Cardiac septum (tissue), 1 donor: ENCODE measurements at regions not wholly inside any gene's neighbourhood (a gene's known extent, or its start where the extent isn't known, plus 50 kb on each side); places are given as distances from the start of the nearest gene placed in this dataset.

Source experiments
- DNase-seq: peaks from one replicate; pipeline ENCODE4 v3.0.0-alpha.2; 2020; ENCODE audit warnings: low spot score
- intact Hi-C: fragments of 100-400 bp; cut with DNase I; formaldehyde crosslinking; loops from one replicate; pipeline ENCODE4 v1.14.0; 2022
- donor health status: DM: no; HTN: no; CAD: no.

DNA sequence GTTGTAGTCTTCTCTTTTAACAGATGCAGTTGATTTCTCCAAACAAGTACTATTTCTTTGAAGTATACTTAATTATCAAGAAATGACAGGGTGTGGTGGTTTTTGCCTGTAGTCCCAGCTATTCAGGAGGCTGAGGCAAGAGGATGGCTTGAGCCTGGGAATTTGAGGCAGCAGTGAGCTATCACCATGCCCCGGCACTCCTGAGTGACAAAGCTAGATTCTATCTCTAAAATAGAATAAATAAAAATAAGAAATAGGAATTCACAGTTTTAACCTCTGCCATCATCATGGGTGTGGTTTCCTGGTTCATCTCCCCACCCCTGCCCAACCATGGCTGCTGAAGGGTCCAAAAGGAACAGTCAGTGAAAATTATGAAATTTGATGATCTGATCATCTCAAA, 290.2 kb upstream of the FLRT2 start:
- intact Hi-C loops: no loop called here
- no peak for DNase-seq

DNA sequence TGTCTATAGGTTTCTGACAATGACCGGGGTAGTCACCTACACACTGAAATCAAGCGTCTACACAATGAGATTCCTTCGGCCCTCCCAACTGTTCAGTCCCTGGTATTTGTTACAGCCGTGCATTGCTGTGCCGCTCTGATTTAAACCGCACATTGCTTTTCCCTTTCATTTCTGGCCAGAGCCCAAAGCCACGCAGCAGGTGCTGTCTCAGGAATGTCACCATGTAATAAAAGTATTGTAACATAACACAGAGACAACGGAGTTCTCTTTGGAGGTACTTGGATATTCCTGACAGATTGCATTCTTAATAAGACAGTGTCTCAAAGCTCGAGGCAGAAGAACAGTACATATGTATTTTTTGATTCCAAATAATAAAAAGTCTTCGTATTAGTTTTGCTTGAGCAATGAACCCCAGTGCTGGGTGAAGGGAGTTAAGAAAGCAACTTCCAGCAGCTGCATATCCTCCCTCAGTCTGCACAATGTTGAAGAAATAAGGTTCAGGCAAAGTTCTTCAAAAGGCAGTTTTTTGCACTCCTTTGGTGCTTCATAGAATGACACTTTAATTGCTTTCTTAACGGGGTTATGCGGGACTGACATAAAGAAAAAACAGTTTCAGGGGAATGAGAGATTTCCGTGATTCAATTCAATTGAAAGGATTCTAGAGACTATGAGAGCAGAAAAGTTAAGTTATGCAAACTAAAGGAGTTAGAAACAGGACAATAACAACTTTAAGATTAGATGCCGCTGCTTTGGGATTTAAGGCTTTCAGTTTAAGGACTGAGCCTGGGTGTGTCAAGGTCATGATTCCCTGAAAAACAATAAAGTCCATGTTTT, 288.7 kb upstream of the FLRT2 start:
- DNase-seq: no peak
- intact Hi-C loops: no loop called here

DNA sequence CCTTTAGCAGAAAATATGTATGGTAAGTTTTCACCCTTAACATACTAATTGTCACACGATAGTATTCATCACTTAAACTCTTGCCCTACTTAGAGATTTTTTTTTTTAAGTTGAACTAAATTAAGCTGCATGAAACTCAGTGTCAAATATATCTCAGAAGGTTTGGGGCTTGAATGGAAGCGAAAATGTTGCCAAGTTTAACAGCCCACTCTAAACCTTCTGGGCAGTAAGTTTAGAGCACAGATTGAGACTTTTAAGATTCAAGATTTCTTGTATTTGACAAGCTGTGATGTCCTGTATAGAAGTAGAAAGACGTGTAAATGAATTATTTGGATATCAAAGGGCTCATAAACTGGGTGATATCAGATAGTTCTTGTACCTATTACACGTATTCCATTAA, 287.3 kb upstream of the FLRT2 start:
- intact Hi-C loops: no loop called here
- no peak for DNase-seq

DNA sequence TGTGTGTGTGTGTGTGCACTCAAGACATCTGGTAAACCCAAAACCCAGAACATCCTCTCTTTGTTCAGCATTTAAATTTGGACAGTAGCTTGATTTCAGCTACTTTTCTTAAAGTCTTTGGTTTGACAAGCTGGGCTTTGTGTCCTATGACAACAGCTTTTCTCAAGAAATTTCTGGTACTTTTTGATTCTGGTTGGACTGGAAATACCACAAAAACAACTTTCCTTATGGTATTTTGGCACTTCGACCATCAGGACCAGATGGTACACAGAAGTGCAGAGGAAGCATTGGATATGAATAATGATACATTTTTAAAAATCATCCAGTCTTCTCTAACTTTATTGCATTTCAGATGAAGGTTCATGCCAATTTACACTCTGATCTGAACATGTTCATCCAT, 286.6 kb upstream of the FLRT2 start:
- intact Hi-C loops: no loop called here

DNA sequence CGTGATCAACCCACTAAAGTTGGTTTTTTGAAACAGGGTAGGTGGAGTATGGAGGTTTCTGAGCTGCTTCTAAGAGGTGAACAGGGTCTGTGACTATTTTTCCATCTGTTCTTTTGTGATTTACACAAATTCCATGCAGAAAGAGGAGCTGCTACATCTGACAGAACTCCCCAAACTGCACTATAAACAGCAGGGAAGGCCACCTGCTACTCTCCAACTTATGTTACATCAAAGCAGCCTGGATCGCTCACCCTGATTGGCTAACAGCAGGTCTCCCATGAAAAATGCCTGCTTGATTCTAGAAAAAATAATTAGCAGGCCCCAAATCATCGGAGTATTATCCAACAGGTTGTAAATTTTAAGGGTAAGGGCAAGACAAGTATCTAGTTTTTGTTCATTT, 282.9 kb upstream of the FLRT2 start:
- intact Hi-C loops: no loop called here
- DNase-seq: no peak

More for the DNA sequence above, 286.6 kb upstream of the FLRT2 start:
- no peak for DNase-seq

DNA sequence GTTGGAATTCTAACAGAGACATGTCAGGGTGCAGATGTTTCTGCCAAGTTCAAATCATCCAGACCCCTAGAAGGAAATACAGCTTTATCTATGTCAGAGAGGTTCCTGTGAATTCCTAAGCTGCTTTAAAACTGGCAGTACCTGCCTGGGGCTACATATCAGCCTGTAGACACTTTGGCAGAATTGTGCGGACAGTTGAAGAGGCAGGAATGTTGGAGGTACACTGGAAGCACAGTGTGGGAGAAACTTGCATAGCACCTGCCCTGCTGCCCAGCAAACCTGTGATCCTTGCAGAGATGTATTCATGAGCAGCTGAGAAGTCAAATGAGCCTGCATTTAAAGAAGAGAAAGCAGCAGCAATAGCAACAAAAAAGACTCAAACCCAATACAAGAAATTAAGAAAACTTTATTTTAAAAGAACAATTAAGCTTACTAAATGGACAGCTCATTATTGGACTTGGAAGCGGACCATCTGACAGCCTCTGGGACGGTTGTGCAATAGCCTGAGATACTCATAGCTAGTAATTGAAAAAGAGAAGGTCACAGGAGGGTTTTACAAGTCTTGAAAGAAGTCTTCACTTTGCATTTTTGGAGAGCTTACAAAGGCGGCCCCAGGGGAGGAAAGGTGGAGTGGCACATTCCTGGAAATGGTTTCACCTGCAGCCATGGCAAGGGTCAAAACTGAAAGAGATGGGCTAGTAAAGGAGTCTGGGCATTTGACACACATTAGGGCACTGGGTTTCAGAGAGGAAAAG, 280.9 kb upstream of the FLRT2 start:
- DNase-seq: no peak

DNA sequence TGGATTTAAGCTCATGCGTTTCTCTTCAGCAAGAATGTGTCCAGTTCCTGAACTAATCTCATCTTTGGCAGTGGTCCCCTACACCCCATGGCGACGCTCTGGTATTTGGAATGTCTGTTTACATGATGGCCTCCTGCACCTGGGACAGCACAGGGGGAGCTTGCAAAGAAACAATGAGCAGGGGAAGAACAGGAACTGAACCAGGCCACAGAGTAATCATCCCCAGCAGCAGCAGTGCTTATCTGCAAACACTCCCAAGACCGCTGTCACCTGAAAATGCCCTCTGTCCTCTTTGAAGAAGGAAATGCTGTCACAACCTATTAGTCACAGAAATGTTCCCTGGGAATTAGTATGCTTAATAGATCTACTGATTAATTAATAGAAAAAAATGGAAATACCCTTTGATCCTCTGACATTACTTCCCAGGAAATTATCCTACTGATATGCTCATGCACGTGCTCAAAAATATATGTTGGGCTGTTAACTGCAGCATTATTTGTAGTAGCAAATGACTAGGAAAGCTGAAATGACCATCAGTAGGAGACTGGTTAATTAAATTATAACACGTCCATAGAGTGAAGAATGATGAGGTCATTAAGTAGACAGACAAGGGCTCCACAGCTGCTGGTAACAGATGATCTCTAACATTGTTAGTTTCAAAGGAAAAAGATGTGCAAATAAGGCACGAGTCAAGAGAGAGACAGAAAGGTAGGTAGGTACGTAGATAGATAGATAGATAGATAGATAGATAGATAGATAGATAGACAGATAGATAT, 279.3 kb upstream of the FLRT2 start:
- DNase-seq: no peak
- intact Hi-C loops: no loop called here

More for the DNA sequence above, 280.9 kb upstream of the FLRT2 start:
- intact Hi-C loops: no loop called here

DNA sequence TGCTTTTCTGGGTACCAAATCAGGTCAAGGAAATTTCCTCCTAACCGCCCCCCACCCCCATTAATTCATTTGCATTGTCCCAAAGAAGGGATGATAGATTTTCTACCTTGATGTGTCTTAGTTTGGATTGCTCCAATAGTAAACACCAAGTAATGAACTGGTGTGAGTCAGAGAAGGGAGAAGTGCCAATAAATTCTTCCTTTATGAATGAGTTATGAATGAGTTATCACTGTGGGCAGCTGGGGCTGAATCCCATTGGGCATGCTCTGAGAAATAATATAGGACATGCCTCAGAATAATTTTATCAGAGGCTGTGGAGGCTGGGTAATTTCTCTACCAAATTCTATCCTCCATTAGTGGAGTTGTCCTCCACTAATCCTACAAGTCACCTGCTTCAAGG, 277.9 kb upstream of the FLRT2 start:
- intact Hi-C loops: no loop called here
- DNase-seq: no peak

DNA sequence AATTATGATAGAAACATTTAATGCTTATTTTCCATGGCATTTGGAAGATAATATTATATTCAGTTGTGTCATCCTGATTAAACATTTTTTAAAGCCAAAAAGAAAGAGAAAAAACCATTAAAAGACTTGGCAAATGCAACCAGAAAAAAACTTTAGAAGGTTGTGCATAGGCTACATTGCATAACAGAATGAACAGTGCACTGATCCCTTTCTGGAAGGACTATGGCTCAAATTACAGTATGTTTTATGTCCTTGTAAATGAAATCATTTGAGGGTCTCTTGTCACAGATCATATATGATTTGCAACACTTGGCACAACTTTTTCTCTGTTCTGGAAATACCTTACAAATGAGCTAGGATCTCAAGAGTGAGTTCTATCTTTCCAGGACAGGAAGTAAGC, 275.2 kb upstream of the FLRT2 start:
- DNase-seq: no peak
- intact Hi-C loops: no loop called here

DNA sequence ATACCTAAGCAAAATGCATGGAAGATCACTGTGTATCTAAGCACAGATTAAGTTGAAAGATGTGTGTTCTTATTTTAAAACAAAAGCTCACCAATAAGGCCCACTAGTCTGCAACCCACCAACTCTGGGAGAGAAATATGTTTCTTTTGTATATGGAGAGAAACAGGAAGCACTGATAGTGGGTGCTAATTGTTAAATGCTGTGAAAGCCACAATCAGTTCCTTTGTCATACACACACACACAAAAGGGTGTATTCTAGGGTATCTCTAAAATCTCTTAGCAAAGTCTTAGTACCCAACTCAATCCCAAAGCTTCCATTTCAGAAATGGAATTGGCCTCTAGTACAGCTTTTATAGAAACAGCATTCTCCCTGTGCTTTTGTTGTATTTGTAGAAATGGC, 272.7 kb upstream of the FLRT2 start:
- intact Hi-C loops: no loop called here
- no peak for DNase-seq

DNA sequence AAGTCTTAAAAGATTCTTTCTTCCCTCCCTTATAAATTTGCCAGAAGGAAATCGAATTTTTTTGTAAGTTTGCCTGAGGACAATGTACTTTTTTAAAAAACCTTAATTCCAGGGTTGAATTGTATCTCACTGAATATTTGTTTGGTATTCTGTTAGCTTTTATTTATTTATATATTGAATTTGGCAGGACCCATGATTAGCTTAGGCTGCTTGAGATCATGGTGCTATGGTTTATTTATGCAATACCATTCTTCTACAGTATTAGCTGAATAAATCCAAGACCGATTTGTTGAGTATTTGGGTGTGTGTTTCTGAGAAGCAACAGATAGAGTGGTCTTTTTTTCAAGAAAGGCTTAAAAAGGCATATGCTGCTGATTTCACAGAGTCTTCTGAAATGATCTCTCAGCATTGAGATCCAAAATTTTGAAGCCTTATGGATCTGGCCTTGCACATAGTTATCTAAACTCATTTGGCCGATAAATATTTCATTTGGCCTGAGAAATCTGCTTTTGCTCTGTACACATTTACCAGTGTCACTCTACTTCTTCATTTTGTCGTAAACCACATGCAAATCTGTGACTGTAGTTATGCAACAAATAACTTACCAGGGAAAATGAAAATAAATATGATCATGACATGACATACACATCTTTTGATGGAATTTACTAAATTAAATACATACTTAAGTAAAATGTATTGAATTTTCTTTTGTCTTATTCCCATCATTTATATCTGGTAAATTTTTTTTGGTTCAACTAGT, 265.8 kb upstream of the FLRT2 start:
- no peak for DNase-seq
- intact Hi-C loops: no loop called here

DNA sequence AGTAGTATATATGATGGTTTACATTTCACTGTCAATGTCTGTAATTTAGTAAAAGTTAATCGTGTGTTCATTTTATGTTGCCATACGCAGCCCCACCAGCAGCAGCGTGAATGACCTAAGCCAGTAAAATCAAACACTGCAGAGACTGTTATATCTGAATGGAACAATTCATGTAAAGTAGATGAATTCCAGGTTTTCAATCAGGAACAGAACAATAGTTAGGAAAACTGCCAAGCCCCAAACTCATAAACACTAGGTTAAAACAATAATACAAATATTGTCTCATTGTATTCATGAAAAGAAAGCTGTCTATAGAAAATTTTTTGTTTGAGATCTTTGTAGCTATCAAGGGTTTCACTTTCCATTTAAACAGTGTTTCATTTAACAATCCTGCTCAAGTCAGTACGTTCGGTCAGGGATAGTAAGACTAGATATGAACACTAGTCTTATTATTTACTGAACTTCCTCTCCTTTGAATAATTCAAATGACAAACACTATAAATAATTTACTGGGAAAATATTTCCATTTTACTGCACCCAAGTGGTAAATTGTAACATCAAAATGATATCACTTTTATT, 256.8 kb upstream of the FLRT2 start:
- DNase-seq: no peak
- intact Hi-C loops: no loop called here

DNA sequence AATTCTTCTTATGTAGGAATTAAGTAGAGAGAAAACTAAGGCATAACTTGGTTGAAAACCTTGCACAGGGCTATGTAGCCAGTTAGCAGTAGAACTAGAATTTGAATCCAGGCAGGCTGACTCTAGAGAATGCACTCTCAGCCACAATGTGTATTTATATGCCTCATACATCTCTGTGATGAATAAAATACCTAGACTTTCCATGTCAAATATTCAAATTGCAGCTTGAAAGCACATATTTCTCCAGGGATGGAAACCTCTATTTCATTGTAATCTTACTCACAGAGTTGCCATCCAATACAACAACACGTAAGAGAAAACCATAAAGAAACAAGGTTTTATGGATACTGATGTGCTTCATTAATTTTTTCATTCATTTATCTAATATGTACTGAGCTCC, 256.0 kb upstream of the FLRT2 start:
- intact Hi-C loops: no loop called here
- no peak for DNase-seq

DNA sequence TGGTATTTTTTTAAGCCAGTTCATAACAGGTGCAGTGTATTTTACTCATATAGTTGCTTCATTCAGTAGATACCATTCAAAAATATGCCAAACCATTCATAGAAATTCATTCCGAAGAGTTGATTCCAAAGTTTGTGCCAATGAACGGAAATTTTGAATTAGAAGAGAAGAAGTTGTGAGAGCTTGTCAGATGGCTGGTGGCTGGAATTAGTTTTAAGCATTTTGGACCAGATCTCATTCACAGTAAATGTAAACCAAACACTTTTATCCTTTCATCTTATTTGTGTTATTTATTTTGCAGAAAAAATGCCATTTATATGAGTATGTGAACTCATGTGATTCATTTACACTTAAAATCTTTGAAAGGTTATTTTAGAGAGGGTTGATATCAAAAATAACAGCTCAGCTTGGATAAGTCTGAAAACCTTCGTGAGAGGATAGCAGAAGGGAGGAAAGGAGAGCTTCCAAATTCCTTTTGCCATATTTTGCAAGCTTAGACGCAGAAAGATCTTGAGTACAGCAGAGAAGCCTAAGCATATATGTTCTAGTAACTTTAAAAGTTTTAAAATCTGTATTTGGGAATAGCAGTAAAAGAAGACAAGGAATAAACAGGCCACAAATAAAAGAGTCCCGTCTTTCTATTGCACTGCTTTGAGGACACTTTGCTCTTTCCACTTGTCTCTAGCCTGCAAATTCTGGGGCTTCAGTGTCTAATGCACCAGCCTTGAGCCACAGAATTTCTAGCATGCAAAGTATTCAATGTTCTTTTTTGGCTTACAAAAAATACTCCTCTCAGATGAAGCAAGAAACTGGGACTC, 253.6 kb upstream of the FLRT2 start:
- no peak for DNase-seq
- intact Hi-C loops: no loop called here

DNA sequence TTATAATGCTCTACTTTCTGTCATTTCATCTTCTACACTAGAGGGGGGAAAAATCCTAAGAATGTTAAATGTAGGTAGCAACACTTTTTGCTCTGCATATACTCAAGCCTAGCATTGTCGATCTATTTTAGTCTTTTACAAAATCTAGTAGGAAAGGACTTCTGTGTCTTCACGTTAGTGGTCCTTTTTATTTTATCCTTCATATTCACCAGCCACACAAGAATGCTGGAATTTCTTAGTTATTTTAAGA, 253.0 kb upstream of the FLRT2 start:
- intact Hi-C loops: no loop called here
- DNase-seq: no peak

DNA sequence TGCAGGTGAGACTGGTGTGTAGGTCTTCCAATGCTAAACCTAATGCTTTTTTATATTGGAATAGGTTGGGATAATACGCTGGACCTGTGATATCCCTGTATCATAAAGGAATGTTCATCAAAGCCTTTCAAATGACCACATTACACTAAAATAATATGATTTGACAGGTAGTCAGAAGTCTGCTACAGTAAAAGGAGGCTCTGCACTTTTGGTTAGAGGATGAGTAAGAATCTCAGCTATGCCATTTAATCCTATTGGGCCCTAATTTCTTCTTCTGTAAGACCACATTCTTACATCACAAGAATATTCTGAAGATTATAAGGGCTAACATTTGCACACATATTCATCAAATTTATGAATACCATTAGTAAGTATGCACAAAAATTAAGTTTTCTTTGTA, 250.5 kb upstream of the FLRT2 start:
- intact Hi-C loops: no loop called here
- DNase-seq: no peak

DNA sequence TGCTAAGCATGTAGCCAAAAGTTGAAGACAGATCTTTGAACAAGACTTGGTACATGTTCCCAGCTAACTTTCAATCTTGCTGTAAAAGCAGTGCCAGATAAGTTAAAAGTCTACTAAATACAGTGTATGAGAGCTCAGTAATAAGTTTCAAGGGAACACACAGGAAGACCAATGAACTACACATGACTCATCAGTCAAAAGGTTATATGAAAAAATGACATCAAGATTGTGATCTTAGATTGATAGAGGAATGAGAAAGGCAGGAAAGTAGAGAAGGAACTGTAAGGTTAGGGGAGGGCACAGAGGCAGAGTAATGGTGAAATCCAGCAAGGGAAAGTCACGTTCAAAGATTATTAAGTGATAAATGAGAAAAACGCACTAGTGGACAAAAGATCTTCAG, 249.9 kb upstream of the FLRT2 start:
- intact Hi-C loops: no loop called here
- DNase-seq: no peak

DNA sequence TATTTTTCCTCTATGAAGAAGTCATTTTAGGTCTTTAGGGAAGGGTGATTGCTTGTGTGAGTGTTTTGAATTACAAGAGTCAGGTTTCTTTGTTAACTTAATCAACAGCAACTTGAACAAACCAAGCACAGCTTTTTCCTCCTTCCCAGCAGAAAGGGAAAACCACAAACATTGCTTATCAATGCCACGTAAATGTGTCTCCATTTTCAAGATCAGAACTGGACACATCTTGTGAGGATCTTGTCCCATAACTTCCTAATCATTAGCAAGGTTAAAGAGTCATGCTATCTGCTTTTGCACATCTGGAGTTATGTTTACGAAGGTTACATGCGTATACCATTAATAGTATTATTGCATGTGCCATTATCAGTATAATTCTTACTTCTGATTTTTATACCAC, 248.0 kb upstream of the FLRT2 start:
- DNase-seq: no peak
- intact Hi-C loops: no loop called here

DNA sequence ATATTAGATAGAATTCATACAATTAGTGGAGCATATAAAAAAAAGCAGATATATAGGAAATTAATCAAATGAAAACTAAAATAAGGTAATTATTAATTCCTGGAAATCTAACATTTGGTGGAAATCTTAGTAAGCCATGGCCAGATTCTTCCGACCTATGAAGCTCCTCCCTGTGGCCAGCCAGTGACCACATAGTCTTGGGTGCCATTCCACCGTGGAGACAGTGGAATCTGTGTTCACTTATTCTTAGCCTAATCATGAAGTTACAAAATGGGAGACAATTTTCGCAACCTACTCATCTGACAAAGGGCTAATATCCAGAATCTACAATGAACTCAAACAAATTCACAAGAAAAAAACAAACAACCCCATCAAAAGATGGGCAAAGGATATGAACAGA, 241.9 kb upstream of the FLRT2 start:
- intact Hi-C loops: no loop called here

More for the DNA sequence above, 241.9 kb upstream of the FLRT2 start:
- DNase-seq: no peak
